ENCODE measurements at regions not wholly inside any gene's neighbourhood (a gene's known extent, or its start where the extent isn't known, plus 50 kb on each side); places are given as distances from the start of the nearest gene placed in this dataset.

DNA sequence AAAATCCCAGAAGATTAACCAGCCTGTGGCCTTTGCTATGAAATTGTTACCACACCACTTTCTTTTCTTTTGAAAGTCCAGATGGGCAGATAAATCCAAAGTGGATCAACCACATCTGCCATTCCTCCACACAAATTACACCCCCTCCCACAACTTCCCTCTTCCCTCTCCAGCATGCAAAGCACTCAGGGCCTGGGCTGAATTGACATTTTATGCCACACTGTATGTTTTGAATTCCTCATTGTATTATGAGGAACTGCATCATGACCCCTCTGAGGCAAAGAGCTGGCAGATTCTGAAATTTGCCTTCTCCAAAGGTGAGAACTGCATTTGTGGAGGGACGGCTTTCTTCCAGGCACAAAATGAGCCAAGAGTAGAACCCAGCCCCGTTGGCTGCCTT, 589.2 kb upstream of the KLF4 start:
- no peak for DNase-seq (ENCODE audit: low read depth, low spot score)

DNA sequence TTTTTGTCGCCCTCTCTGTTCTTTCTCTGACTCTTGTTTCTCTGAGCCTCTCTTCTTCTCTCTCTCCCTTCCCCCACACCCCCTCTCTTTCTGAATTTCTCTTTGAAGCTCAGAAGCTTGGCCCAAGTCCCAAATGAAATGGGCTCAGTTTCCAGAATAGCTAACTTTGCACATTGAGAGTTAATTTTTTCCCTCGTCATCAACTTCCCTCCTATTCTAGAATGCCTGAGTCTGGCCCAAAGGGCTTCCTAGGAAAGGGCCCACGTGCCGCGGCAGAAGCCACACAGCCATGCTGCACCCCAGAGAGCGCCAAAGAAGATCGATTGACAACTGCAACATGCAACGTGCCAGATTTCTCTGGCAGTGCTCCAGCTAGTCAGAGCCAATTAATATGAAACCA, 588.8 kb upstream of the KLF4 start:
- no peak for DNase-seq (ENCODE audit: low read depth, low spot score)
- no peak overlapping the region for H3K27ac ChIP-seq

More for the DNA sequence above, 589.2 kb upstream of the KLF4 start:
- no peak overlapping the region for H3K27ac ChIP-seq

DNA sequence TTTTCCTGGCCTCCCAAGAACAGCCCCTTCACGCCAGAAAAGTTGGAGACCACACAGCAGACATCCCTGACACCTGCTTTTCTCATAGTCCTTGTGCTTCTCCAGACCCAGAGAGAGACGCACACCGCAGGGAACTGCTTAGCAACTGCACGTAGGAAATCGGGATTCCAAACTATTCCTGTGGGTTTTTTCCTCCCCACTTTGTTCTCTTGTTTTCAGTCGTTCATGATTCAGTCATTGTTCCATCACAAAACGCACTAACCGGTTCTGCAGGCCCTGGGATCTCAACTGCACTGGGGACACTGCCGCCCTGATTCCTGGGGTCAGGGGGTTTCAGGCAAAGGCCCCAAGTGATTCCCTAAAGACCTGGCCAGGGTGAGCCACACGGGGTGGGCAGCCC, 588.0 kb upstream of the KLF4 start:
- DNase-seq (ENCODE audit: low read depth, low spot score), result no peak
- H3K27ac ChIP-seq, result no peak overlapping the region

DNA sequence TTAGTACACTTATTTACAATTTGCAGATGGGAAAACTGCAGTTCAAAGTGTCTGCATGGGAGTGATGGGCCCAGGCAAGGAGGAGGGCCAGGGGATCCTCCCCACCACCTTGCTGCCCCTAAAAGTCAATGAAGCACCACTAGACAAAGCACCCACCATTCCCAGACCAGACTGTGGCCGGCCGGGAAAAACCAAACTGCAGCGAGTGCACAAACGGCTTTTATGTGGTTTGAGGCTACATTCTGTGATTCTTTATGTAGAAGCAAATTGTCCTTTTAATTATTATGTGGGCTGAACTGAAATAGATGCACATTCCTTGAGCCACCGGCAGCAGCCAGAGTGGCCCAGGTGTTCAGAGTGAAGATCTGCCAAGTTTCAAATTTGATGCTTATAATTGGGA, 585.3 kb upstream of the KLF4 start:
- H3K27ac ChIP-seq, result no peak overlapping the region
- no peak for DNase-seq (ENCODE audit: low read depth, low spot score)

DNA sequence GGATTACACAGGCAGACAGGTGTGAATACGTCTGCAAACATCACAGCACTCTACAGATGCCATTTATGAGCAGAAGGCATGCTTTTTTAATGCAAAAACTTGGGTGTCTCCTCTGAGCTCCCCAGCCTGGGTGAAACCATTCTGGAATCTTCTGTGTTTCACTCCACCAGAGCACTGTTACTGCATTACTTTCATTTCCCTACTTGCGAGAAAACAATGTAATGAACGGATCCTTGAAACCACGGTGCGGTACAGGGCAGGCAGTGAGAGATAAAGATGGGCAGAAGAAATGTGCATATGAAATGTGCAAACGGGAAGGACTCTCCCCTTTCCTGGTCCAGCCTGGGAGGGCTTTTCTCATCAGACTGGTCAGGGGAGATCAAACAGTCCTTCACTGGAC, 584.3 kb upstream of the KLF4 start:
- H3K27ac ChIP-seq, result no peak overlapping the region
- no peak for DNase-seq (ENCODE audit: low read depth, low spot score)

DNA sequence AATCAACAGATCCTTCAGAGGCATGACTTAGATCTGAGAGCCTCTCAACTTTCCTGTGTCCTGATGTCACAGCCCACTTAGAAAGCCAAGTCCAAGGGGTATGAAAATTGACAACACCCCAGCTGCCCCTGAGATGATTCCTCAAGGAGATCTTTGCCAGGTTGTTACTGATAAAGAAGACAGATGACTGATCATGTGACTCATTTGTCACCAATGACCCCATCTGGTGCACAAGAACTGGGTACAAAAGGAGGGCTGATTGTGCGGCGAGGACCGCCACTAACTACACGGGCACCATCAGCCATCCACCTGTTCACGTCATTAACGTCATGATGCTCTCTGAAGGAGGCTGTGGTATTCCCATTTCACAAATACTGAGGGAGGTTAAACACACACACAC, 583.2 kb upstream of the KLF4 start:
- no peak for DNase-seq (ENCODE audit: low read depth, low spot score)
- H3K27ac ChIP-seq, result no peak overlapping the region

DNA sequence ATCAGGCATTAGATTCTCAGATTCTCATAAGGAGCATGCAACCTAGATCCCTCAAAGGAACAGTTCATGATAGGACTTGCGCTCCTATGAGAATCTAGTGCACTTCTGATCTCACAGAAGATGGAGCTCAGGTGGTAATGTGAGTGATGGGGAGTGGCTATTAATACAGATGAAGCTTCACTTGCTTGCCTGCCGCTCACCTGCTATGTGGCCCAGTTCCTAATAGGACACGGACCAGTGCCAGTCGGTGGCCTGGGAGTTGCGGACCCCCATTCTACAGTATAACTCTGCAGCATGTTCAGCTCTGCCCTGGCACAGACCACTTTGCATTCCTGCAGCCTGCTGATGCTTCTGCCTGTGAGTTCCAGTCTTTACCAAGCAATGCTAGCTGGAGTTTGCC, 581.3 kb upstream of the KLF4 start:
- no peak overlapping the region for H3K27ac ChIP-seq
- DNase-seq (ENCODE audit: low read depth, low spot score), result no peak

DNA sequence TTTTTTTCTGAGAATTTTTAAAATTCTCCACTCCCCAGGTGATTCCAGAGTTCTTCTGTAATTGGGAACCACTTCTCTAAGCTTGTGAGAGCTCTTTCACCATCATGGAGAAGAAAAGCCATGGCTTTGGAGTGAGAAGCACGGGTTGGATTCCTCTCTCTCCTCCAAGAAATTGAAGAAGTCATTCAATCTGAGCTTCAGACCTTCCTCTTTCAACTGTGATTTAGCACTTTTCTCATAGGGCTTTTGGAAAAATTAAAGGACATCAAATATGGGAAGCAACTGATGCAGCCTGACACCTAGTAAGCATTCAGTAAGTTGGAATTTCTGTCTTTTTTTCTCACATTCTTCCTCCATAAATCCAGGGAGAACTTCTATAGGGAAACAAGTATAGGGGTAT, 580.4 kb upstream of the KLF4 start:
- no peak for DNase-seq (ENCODE audit: low read depth, low spot score)
- H3K27ac ChIP-seq, result no peak overlapping the region

DNA sequence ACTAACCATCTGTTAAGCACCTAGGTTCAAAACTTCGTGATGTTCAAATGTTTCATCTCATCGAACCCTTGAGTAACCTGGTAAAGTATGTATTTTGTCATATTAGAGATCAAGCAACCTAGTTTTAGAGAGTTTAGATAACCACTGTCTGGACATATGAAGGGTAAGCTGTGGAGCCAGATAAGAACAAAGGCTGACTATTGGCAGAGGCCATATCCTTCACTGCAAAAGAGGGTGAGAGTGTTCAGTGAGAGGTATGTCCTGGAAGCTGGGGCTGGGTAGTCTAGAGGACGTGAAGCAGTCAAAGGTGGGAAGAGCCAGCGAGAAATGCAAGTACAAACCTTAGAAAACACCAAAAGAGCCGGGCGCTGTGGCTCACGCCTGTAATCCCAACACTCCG, 573.1 kb upstream of the KLF4 start:
- DNase-seq (ENCODE audit: low read depth, low spot score), result no peak
- H3K27ac ChIP-seq, result no peak overlapping the region

DNA sequence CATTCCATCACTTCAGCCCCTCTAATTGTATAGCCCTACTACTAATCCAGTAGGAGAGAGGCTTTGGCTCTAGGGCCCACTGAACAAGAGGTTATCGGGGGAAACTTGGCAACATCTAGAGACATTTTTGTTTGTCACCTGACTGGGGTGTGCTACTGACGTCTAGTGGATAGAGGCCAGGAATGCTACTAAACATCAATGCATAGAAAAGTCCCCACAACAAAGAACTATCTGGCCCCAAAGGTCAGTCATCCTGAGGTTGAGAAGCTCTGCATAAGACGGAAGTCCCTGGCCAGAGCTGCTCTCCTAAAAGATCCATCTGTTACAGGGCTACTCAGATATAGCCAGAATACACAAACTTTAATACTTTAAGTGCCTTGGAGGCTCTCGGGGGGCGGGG, 570.6 kb upstream of the KLF4 start:
- DNase-seq (ENCODE audit: low read depth, low spot score), result no peak

DNA sequence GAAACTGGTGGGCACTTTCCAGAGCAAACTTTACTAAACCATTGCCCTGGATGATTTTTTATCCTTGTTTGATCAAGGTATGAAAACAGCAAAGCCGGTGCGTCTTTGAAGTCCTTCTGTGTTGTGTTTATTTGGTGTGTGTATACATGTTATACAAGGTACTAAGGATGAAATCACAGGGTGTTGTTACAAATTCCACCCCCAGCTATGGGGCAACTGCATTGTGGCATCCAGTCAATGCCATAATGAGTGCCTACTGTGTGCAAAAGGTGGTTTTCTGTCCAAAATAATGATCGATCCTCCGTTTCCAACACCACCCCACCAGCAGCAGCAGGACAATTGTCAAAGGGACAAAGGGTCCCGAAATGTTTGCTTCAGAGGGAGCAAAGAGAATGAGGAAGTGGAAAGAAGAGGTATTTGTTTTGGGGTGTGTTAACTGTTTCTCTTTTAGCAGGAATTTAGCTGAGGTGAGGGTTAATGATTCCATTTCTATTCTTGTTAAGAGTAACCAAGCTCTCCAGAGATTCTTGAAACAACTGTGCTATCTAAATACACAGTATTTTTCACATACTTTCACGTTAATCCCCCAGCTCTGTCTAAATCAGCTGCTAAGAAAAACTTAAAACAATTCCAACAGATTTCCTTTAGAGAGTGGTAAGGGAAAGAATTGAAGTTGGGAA, 568.7 kb upstream of the KLF4 start:
- peak overlapping the region; percentile 99 for H3K27ac ChIP-seq
- no peak for DNase-seq (ENCODE audit: low read depth, low spot score)

More for the DNA sequence above, 570.6 kb upstream of the KLF4 start:
- H3K27ac ChIP-seq, result no peak overlapping the region

DNA sequence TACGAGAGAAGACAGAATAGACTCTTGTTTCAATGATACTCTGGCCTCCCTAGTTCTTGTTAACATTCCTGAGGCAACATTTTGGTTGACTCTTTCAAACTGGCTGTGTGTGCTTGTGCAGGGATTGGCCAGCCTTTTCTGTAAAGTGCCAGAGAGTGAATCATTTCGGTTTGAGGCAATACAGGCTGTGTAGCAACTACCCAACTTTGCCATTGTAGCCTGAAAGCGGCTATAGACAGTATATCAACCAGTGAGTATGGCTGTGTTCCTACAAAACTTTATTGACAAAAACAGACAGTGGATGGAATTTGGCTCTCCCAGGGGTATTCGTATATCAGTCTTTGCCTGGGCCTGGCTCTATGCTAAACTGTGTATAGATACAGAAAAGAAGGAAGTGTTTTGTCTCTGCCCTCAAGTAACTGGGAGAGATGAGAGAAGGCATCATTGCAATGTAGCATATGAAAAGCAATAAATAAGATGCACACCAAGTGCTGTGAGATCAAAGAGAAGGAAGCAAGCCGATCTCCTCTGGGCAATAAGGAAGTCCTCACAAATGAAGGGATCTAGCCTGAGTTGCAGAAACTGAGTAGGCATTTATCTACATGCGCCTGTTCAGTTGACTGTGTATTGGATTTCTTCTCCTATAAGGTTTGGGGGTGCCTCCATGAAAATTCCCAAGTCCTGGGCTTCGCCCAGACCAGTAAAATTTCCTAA, 568.0 kb upstream of the KLF4 start:
- peak; percentile 95 for DNase-seq (ENCODE audit: low read depth, low spot score)
- peak overlapping the region; percentile 99 for H3K27ac ChIP-seq

DNA sequence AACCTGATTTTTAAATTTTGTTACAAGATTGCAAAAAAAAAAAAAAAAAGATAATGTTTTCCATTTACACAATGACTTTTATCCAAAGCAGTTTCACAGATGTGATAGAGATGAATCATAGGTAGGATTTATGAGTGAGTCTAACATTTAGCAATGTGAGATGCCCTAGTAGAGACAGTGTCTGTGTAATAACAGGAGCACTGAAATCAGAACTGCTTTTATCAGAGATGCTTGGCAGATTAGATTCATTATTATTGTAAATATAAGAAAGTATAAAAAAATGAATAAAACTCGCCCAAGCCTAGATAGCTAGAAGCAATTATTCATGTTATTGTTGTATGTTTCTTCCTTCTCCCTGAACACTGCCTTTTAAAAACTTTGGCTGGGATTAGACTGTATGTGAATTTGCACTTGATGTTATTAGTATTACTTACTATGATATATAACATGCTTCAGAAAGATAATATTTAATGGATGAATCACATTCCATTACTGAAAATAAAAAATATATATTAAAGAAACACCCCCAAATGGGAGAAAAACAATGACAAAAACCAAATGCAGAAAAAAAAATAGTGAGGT, 567.3 kb upstream of the KLF4 start:
- peak overlapping the region; percentile 99 for H3K27ac ChIP-seq
- DNase-seq (ENCODE audit: low read depth, low spot score), result peak; percentile 82

DNA sequence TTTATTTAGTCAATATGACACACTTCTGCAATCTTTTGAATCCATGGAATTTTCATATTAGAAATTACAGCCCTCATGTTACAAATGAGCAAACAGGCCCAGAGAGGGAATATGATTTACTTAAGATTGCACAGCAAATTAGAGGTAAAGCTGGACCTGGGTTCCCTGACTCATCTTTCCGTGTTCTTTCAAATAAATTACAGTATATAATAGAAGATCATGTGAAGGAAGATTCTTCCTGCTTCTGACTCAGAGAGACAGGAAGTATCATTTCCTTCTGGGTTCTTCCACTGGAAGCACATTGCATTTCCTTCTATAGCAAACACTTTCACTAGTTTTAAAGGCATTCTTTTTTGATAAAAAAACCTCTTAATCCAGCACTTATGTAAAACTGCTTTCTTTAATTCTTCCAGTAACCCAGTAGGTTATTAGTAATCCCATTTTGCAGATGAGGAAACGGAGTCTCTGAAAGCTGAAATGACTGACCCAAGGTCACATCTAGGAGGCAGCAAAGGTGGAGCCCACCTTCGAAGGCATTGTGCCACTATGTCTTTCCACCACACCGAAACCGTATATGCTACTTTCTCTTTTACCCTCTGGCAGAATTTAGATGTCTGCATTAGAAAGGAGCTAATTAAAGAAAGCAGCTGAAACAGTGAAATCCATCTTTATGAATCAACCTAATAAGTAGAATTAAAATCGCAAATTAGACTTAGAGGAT, 566.7 kb upstream of the KLF4 start:
- peak overlapping the region; percentile 99 for H3K27ac ChIP-seq
- DNase-seq (ENCODE audit: low read depth, low spot score), result peak; percentile 83

DNA sequence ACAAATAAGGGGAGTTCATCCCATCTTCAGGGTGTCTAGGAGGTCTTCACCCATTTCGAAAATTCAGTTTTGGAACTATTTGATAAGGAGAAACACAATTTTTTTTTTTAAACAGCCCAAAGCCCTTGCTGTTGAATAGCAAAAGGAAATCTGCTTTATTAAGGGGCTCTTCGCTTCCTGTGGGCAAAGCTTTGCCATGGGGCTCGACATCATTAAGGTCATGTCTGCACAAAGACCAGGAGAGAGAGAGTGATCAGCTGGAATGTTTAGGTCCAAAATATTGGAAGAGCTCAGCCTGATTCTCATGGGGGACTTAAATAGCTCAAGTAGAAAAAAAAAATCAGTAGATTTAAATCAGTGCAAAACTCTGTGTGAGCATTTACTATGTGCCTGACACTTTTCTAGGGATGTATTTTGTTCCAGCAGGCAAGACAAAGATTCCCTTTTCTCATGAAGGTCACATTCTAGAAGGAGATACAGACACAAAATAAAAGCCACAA, 564.6 kb upstream of the KLF4 start:
- H3K27ac ChIP-seq, result peak overlapping the region; percentile 99
- DNase-seq (ENCODE audit: low read depth, low spot score), result no peak

DNA sequence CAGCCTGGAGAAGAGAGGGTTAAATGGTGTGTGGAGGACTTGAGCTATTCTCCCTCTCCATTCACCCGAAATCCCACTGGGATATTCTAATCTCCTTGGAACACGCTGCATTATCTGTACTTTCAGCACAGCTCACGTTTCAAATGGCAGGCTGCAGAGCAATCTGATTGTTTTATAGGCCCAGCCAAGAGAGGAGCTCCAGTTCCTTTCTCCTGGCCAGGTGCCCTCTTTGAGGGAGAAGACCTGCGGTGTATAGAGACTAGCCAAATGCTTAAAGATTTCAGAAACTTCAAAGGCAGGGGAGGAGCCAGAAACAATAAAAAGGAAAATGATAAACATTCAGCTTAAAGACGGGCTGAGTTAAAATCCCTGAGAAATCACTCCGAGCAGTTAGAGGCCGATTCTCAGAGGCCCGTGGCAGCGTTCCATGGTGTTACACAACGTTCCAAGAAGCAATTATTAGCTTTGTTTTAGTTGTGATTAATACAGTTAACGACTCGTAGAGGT, 564.0 kb upstream of the KLF4 start:
- H3K27ac ChIP-seq, result peak overlapping the region; percentile 99
- DNase-seq (ENCODE audit: low read depth, low spot score), result no peak

DNA sequence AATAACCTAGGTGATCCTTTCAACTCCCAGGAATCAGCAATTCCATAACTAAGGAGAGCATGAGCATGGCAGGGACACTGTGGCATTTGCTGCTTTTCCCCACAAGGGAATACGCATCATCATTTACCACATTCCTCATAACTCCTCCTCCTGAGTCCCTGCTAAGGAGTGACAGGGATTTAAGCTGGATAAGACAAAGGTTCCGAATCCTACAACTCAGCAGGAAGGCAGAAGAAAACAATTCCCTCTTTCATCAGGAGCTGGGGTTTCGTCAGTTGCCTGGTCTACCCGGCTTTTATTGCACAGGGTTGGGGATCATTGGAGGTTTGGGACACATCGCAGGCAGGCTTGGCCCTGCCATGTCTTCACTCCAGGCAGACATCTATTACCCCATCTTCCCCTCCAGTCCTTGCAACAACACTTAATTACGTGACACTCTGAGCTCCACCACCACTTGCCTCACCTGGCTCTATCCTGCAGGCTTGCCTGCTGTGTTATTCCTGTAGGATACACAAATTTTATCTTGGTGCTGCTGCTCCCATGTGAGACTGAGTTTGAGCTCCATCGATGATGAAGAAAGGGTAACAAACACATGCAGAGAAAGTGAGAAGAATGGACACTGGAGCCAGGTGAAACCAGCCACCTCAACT, 563.0 kb upstream of the KLF4 start:
- DNase-seq (ENCODE audit: low read depth, low spot score), result no peak
- H3K27ac ChIP-seq, result peak overlapping the region; percentile 99

DNA sequence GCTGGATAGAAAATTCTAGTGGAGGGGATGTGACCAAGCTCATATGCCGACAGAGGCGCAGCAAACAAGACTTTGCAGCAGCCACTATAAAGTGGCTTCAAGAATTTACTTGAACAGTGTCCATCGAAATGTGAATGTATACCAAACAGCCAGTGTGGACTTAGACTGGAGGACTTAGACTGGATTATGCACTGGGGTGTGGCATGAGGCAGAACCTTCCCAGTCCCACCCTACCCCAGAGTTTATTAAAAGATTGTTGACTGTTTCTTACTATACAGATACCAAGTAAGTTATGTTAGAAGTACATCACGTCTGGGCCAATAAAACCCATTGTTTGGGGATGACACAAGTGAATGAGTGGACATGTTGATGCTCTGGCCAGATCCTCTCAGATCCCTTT, 561.3 kb upstream of the KLF4 start:
- H3K27ac ChIP-seq, result peak overlapping the region; percentile 100
- DNase-seq (ENCODE audit: low read depth, low spot score), result no peak

DNA sequence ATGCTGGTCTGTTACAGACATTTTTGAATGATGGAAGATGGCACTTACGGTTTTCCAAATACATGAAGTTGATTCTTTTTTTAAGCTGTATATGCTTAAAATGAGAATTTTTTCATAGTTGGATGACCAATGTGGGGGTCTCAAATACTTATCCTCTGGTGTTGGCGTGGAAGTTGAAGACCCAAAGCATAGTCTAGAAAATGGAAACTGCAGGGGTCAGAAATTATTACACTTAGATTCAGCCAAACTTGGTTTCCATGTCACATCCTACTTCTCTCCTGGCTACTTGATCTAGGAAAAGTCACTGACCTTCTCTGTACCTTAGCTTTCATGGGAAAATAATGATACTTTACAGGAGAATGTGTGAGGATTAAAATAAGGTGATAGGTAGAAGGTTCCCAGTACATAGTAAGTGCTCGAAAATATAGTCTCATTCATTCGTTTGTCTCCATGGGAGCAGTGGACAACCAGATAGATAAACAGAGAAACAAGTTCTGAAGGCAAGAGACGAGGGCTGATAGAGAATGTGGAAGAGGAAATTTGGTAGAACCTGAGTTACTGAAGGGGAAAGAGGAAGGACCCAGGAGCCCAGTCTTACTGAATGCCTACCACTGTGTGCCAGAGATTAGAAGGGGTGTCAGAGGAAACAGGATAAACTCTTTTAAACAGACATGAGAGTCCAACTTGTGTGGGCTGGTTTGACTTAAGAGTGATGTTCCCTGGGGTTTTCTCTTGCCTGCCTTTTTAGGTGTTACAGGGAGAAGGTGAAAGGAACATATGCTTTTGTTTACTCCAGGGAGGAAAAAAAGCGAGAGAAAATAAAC, 560.3 kb upstream of the KLF4 start:
- peak overlapping the region; percentile 100 for H3K27ac ChIP-seq
- DNase-seq (ENCODE audit: low read depth, low spot score), result no peak

Data from epithelial cell of prostate (primary cell).